Caki2 (cell line): ENCODE measurements at regions not wholly inside any gene's neighbourhood (a gene's known extent, or its start where the extent isn't known, plus 50 kb on each side); places are given as distances from the start of the nearest gene placed in this dataset.

Experiments
- DNase-seq: peaks from one replicate; pipeline ENCODE4 v3.0.0-alpha.2; 2015; ENCODE audit warnings: low read depth
- in situ Hi-C: cut with HindIII; loops from 2 replicates; pipeline ENCODE4 v1.10.0; 2016; ENCODE audit warnings: low sequenced_read_pairs, low pct_unique_long_range_greater_than_20kb, mixed read lengths

DNA sequence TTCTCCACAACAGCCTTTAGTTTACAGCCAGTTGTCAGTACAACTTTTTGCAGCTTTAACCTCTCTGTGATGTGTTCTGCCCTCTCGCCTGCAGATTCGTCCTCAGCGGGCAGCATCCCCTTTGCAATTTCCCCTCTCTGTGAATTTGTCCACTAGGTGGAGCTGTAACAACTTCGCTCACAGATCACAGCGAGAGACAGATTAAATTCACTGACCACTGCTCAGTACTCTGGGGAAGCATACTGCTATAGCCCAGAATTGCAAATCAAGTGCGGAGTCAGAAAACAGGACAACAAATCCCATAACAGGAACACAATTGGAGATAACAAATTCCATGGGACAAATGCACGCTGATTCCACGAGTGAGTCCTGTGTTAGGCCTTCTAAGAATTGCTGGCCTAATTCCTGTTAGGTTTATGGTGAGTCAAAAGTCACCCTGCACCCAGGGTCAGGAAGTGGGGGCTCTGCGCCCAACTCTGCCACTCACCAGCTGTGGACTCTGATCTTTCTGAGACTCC is 2124.9 kb downstream of the MAT2B start:
- in situ Hi-C loops: no loop called here
- DNase-seq: peak; percentile 62

DNA sequence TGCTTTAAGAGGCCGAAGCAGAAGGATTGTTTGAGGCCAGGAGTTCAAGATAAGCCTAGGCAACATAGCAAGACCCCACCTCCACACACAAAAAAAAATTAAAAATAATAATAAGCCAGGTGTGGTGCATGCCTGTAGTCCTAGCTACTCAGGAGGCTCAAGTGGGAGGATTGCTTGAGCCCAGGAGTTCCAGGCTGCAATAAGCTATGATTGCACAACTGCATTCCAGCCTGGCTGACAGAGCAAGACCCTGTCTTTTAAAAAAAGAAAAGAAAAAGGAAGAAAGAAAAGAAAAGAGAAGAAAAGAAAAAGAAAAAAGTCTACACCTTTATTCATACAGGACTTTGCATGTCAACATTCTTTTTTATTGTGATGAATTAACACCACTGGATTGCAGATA is 2125.8 kb downstream of the MAT2B start:
- in situ Hi-C loops: no loop called here
- no peak for DNase-seq

DNA sequence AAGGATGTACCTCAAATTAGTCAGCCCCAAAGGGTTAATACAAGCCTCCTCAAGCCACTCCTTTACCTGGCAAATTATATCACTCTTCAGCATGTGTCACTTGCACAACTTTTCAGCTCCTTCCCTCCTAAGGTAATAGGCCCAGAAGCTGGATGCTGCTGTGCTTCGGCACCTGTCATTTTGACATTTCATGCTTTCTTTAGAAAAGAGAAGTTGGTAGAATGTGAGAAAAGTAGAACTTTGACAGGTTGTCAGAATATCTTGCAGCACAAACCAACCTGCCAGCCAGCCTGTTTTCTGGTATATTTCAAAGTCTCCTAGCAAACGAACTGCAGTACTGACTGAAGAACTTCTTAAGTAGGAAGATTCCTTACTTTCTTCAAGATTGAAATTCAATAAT is 2136.9 kb downstream of the MAT2B start:
- no peak for DNase-seq
- in situ Hi-C loops: no loop called here

DNA sequence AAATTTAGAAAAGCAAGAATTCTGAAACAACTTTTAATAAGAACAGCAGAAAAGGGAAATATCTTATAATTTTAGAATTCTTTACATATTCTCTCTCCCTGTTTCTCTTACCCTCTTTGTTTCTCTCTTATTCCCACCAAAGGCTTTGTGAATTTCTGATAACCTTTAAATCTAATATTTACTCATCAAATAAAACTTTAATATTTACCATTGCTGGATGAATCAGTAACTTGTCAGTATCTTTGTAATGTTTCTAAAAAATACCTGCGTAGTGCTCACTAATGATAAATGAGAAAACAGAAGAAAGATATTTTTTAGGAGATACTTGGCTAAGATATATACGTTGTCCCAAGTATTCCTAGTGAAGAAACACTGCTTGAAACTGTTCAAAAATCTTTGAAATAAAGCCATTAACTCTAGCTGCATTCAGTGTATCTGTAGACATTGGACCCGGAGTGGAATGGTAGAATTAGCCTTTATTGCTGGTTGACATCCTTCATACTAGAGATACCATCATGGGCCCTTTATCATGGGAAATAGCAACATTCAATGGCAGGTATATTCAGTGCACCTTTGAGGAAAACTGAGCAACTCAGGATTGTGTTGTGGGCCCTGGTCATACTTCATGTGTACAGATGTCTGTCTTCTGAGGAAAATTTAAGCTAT is 2160.4 kb downstream of the MAT2B start:
- in situ Hi-C loops: no loop called here
- DNase-seq: no peak

GRCh38 chr5:165673499-165673898 is 2168.1 kb downstream of the MAT2B start:
- in situ Hi-C loops: no loop called here
- DNase-seq: no peak

- in situ Hi-C loops: no loop called here
- no peak for DNase-seq
Observed at GRCh38 chr5:165695796-165696195, 2190.4 kb downstream of the MAT2B start.

DNA sequence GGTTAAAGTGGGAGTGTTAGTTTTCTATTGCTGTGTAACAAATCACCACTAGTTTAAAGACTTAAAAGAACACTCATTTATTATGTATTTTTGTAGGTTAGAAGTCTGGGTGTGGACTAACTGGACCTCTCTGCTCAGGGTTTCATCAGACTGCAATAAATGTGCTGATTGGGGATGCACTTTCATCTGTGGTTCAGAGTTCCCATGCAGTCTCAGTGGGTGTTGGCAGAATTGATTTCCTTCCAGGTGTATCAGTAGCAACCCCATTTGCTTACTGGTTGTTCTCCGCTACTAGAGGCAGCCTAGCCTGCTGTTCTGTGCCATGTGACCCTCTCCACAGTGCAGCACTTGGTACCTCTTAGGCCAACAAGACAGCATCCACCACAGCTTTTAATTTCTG is 2200.5 kb downstream of the MAT2B start:
- no peak for DNase-seq
- in situ Hi-C loops: no loop called here

GRCh38 chr5:165712011-165712410 is 2206.6 kb downstream of the MAT2B start:
- in situ Hi-C loops: no loop called here
- DNase-seq: no peak

- in situ Hi-C loops: no loop called here
- no peak for DNase-seq
Observed at GRCh38 chr5:165714598-165714997, 2209.2 kb downstream of the MAT2B start.

DNA sequence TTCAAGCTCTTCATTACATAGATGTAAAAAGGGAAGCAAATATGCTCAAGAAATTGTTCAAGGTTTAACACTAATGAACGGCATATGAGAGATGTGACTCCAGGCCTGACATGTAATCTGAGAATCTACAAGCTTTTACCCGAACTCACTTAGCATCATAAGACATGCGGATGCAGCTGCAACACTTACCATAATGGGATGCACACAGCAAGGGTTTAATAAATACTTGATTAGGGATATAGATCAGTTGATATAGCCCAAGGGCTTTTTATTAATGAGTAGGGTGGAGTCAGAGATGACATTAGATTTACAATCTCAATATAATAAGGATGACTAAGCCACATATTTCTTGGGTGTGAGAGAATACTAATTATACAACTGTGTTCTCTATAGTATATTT is 2215.5 kb downstream of the MAT2B start:
- DNase-seq: no peak
- in situ Hi-C loops: no loop called here

GRCh38 chr5:165722401-165722800 is 2217.0 kb downstream of the MAT2B start:
- in situ Hi-C loops: no loop called here

DNA sequence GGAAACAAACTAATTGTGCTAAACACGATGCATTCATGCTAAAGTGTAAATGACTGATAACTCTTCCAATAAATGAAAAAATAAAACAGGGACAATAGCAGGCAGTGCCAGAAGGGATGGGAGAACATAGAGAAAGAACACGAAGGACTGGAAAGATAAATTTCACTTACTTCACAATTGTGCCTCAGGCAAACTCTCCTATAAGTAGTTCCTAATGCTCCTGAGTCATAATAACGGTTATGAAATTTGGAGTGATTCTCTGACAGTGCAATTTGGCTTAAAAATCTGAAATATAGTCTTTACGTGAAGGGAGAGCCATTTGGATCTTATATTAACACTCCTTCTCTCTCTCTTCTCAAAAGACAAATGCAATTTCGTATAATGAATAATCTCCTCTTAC is 2218.5 kb downstream of the MAT2B start:
- DNase-seq: no peak
- in situ Hi-C loops: no loop called here

More at GRCh38 chr5:165722401-165722800, 2217.0 kb downstream of the MAT2B start:
- no peak for DNase-seq

DNA sequence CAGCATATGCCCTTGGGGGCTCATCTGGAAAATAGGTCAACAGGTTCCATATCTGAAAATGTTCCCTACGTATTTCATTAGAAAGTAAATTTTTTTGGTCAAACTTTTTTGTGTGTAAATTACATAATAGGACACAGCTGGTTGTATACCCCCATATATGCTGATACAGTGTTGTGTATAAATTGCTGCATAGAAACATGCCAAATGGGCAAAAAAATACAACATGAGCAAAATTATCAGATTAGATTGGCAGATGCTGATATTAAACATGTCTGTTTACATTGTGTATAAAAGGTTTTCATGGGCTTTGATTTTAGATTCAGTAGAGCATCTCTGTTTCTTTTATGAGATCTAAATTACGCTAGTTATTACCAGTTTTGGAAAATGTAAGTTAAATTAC is 2223.0 kb downstream of the MAT2B start:
- in situ Hi-C loops: no loop called here
- DNase-seq: no peak

DNA sequence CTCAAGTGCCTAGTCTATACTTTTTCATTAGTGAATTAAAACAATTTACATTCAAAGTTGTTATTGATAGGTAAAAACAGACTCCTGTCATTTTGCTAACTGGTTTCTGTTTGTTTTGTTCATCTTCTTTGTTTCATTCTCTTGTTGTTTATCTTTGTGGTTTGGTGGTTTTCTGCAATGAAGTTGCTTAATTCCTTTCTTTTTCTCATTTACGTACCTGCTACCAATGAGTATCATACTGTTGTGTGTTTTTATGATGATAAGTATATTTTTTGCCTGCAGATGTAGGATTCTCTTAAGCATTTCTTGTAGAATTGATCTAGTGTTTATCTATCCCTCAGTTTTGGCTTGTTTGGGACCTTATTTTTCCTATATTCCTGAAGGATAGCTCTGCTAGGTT is 2230.0 kb downstream of the MAT2B start:
- in situ Hi-C loops: no loop called here
- no peak for DNase-seq

GRCh38 chr5:165739079-165739741 is 2233.8 kb downstream of the MAT2B start:
- in situ Hi-C loops: no loop called here
- no peak for DNase-seq

DNA sequence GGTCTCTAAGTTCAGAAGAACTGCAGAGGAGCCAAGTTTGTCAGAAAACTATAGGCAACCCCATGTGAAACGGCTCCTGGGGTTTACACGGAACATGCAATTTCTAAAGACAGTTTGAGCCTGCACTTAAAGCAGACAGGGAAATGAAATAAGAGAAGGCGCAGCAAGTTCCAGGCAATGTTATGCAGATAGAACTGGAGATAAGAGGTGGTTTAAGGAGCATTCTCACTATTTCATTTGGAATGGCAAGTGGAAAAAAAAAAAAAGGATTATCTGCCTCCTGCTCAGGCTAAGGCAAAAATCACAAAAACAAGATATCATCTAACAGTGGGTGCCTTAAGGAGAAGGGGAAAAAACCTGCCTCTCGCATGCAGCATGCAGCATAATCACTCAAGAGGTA is 2252.4 kb downstream of the MAT2B start:
- no peak for DNase-seq
- in situ Hi-C loops: no loop called here

DNA sequence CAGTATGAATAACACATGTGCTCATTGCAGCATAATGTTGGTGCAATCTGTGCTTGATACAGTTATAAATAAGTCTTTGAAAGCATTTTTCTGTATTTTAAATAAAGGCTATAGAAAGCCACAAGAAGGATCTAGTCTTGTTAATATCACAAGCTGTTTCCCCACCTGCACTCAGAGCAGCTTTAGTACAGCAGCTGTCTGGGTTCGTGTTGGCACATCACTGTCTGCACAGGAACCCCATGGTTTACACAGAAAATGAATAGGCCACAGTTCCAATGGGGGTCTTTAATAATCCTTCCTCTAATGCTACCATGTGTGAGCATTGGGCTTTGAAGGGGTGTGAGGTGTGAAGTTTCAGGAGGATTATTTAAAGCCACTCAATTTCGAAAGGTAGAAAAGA is 2269.7 kb downstream of the MAT2B start:
- in situ Hi-C loops: no loop called here
- no peak for DNase-seq

DNA sequence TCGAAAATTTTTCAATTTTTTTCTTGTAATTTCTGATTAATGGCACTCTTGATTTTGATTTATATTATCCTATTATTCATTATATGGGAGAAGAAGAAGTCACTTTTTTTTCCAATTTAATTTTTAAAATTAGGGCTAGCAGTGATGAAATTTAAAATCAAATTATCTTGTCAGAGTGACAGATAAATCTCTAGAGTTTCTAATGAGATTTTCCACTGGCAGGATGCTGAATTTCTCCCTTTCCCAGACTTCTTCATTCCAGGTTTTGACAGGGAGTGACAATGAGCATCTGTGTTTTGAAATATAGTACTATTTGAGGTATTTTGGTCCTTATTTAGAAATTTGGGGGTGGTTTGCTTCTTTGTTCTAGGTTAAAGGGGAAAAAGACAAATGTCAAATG is 2274.1 kb downstream of the MAT2B start:
- no peak for DNase-seq
- in situ Hi-C loops: no loop called here

GRCh38 chr5:165780901-165781300 is 2275.5 kb downstream of the MAT2B start:
- no peak for DNase-seq
- in situ Hi-C loops: no loop called here

DNA sequence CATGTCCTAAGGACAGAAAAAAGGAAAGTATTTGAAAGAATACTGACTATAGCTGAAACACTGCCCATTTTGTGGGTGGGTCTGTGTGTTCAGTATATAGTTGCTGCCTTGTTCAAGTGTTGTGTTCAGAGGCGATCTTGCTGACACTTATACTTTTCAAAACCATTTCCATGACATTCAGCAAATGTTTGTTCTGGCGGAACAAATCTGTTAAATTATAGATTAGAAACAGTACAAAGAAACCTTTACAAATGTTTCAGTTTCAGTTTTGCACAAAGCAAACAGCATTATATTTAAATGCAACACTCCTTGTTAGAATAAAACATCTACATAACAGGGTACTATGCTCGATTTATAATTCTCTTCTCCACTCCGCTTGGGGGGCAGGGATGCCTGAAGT is 2276.3 kb downstream of the MAT2B start:
- DNase-seq: no peak
- in situ Hi-C loops: no loop called here
